ENCODE measurements at regions not wholly inside any gene's neighbourhood (a gene's known extent, or its start where the extent isn't known, plus 50 kb on each side); places are given as distances from the start of the nearest gene placed in this dataset.
"Not testable (repeated sequence)": the region's sequence is repeated elsewhere in the genome, so short reads cannot be mapped to it uniquely, and the experiment has no call there.

DNA sequence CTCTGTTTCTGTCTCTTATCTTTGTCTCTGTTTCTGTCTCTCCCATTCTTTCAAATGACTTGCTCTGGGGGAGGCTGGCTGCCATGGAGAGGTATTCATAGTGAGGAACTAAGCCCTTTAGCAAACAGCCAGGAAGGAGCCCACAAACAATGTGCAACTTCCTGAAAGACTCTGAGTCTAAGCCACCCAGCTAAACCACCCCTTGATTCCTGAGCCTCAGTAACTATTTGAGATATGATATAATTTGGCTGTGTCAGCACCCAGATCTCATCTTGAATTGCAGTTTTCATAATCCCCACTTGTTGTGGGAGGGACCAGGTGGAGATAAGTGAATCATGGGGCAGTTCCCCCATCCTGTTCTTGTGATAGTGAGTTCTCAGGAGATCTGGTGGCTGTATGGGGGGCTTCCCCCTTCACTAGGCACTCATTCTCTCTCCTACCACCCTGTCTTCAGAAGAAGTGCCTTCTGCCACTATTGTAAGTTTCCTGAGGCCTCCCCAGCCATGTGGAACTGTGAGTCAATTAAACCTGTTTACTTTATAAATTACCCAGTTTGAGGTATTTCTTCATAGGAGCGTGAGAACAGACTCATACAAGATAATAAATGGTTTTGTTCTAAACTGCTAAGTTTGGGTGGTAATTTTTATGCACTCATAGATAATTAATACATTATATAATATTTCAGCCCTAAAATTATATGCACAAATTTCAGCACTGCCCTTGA lies 121.2 kb upstream of the FOXP2 start:
- no peaks in the 10 kb centered on the region for H3K9me3 ChIP-seq
- 67% methylated on average over 1 of the region's 1 CpG for WGBS
- TF ChIP-seq POLR2AphosphoS5 (IDR thresholded peaks at IDR 0.05): no peak
- no peaks in the 10 kb centered on the region for H3K27me3 ChIP-seq (replicated peaks; ENCODE audit: insufficient read depth)
- DNase-seq (ENCODE audit: low spot score): no peak
- H3K4me3 ChIP-seq: no peak overlapping the region
- intact Hi-C loops (cut with DNase I): no loop called here
- no peaks in the 10 kb centered on the region for H3K4me1 ChIP-seq (replicated peaks)
- no peaks in the 10 kb centered on the region for H3K36me3 ChIP-seq
- no peak overlapping the region for H3K27ac ChIP-seq

DNA sequence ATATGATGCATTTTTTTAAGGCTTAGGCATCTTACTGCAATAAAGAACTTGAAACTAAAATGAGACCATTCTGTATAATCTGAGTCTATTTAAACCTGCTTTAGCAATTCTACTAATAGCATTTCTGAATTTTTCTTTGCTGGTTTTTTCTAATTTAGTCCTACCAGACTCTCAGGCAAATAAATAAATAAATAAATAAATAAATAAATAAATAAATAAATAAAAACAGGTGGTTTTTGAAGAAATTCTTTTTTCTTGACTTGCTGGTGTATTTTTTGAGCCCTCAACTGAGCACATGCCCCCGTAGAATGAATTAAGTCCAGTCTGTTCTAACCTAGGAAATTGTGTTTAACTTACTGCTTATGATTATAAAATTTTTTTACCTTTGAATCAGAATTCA lies 134.7 kb upstream of the FOXP2 start:
- intact Hi-C loops (cut with DNase I): no loop called here
- H3K36me3 ChIP-seq: no peaks in the 10 kb centered on the region
- no peaks in the 10 kb centered on the region for H3K27me3 ChIP-seq (replicated peaks; ENCODE audit: insufficient read depth)
- H3K4me1 ChIP-seq (replicated peaks): no peaks in the 10 kb centered on the region
- H3K4me3 ChIP-seq: no peak overlapping the region
- H3K9me3 ChIP-seq: no peaks in the 10 kb centered on the region
- WGBS: 91% methylated on average over 1 of the region's 1 CpG
- no peak overlapping the region for H3K27ac ChIP-seq
- DNase-seq (ENCODE audit: low spot score): no peak
- TF ChIP-seq, protein P1, sequence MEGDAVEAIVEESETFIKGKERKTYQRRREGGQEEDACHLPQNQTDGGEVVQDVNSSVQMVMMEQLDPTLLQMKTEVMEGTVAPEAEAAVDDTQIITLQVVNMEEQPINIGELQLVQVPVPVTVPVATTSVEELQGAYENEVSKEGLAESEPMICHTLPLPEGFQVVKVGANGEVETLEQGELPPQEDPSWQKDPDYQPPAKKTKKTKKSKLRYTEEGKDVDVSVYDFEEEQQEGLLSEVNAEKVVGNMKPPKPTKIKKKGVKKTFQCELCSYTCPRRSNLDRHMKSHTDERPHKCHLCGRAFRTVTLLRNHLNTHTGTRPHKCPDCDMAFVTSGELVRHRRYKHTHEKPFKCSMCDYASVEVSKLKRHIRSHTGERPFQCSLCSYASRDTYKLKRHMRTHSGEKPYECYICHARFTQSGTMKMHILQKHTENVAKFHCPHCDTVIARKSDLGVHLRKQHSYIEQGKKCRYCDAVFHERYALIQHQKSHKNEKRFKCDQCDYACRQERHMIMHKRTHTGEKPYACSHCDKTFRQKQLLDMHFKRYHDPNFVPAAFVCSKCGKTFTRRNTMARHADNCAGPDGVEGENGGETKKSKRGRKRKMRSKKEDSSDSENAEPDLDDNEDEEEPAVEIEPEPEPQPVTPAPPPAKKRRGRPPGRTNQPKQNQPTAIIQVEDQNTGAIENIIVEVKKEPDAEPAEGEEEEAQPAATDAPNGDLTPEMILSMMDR (IDR thresholded peaks at IDR 0.05): no peak
- TF ChIP-seq POLR2AphosphoS5 (IDR thresholded peaks at IDR 0.05): no peak

- H3K9me3 ChIP-seq: no peaks in the 10 kb centered on the region
- H3K36me3 ChIP-seq: no peaks in the 10 kb centered on the region
- TF ChIP-seq POLR2AphosphoS5 (IDR thresholded peaks at IDR 0.05): no peak
- TF ChIP-seq POLR2A (IDR thresholded peaks at IDR 0.05): no peak
- TF ChIP-seq, protein P1 (IDR thresholded peaks at IDR 0.05): no peak
- WGBS: 91% methylated on average over 1 of the region's 1 CpG
- H3K4me3 ChIP-seq: no peak overlapping the region
- no peak overlapping the region for H3K27ac ChIP-seq
- intact Hi-C loops (cut with DNase I): no loop called here
- DNase-seq (ENCODE audit: low spot score): no peak
- H3K4me1 ChIP-seq (replicated peaks): no peaks in the 10 kb centered on the region
- H3K27me3 ChIP-seq (replicated peaks; ENCODE audit: insufficient read depth): no peaks in the 10 kb centered on the region
These were observed 141.4 kb upstream of the FOXP2 start for GRCh38 chr7:114273218-114273617.

- H3K4me3 ChIP-seq: no peak overlapping the region
- no peak overlapping the region for H3K27ac ChIP-seq
- no peaks in the 10 kb centered on the region for H3K36me3 ChIP-seq
- no peaks in the 10 kb centered on the region for H3K27me3 ChIP-seq (replicated peaks; ENCODE audit: insufficient read depth)
- intact Hi-C loops (cut with DNase I): no loop called here
- no peaks in the 10 kb centered on the region for H3K4me1 ChIP-seq (replicated peaks)
- no peak for DNase-seq (ENCODE audit: low spot score)
- TF ChIP-seq, protein P1 (IDR thresholded peaks at IDR 0.05): no peak
- TF ChIP-seq POLR2A (IDR thresholded peaks at IDR 0.05) (no peak), POLR2AphosphoS5 (IDR thresholded peaks at IDR 0.05) (no peak)
- no peaks in the 10 kb centered on the region for H3K9me3 ChIP-seq
- WGBS: 22% methylated on average over 1 of the region's 1 CpG
These were observed 144.9 kb upstream of the FOXP2 start for GRCh38 chr7:114269714-114270113.

- H3K4me3 ChIP-seq; H3K27ac ChIP-seq; H3K9me3 ChIP-seq; DNase-seq (ENCODE audit: low spot score); H3K36me3 ChIP-seq; intact Hi-C loops (cut with DNase I); H3K27me3 ChIP-seq (replicated peaks; ENCODE audit: insufficient read depth); H3K4me1 ChIP-seq (replicated peaks): not testable (repeated sequence)
- WGBS: 100% methylated on average over 3 of the region's 3 CpGs
These were observed 147.1 kb upstream of the FOXP2 start for GRCh38 chr7:114267550-114267949.

GRCh38 chr7:114264023-114264422 lies 150.6 kb upstream of the FOXP2 start:
- Histone ChIP-seq H3K27ac (no peak overlapping the region), H3K4me1 (replicated peaks) (no peaks in the 10 kb centered on the region), H3K27me3 (replicated peaks; ENCODE audit: insufficient read depth) (no peaks in the 10 kb centered on the region), H3K9me3 (no peaks in the 10 kb centered on the region), H3K36me3 (no peaks in the 10 kb centered on the region), H3K4me3 (no peak overlapping the region)
- DNase-seq (ENCODE audit: low spot score): no peak
- WGBS: 93% methylated on average over 2 of the region's 2 CpGs
- TF ChIP-seq POLR2A (IDR thresholded peaks at IDR 0.05): no peak
- no peak for TF ChIP-seq POLR2AphosphoS5 (IDR thresholded peaks at IDR 0.05)
- TF ChIP-seq, protein P1 (IDR thresholded peaks at IDR 0.05): no peak
- intact Hi-C loops (cut with DNase I): no loop called here
